Mucosa of rectum (tissue), 2 donors: ENCODE measurements at regions not wholly inside any gene's neighbourhood (a gene's known extent, or its start where the extent isn't known, plus 50 kb on each side); places are given as distances from the start of the nearest gene placed in this dataset.
"Not testable (repeated sequence)": the region's sequence is repeated elsewhere in the genome, so short reads cannot be mapped to it uniquely, and the experiment has no call there.

Source experiments
- H3K27ac ChIP-seq, 2 donors: one replicate each; pipeline ENCODE4 v1.7.0; 2013; ENCODE audit warnings: inconsistent platforms in 2 of 2, low read depth in 2 of 2, low read length in 2 of 2
- H3K27me3 ChIP-seq, 2 donors: one replicate each; pipeline ENCODE4 v1.7.0; 2013; ENCODE audit warnings: low read length in 2 of 2; ENCODE audit not compliant: control insufficient read depth in 2 of 2, insufficient read depth in 2 of 2
- H3K36me3 ChIP-seq, 2 donors: one replicate each; pipeline ENCODE4 v1.7.0; 2013; ENCODE audit warnings: low read length in 2 of 2; ENCODE audit not compliant: control insufficient read depth in 2 of 2, insufficient read depth in 2 of 2
- H3K4me1 ChIP-seq, 2 donors: one replicate each; pipeline ENCODE4 v1.7.0; 2013; ENCODE audit warnings: low read length in 2 of 2, mild to moderate bottlenecking in 1 of 2; ENCODE audit not compliant: control insufficient read depth in 2 of 2, insufficient read depth in 2 of 2
- H3K4me3 ChIP-seq, 2 donors: one replicate each; pipeline ENCODE4 v1.7.0; 2013; ENCODE audit warnings: low read length in 2 of 2
- H3K9ac ChIP-seq, 2 donors: one replicate each; pipeline ENCODE4 v1.7.0; 2013; ENCODE audit warnings: low read length in 2 of 2, low read depth in 1 of 2, mild to moderate bottlenecking in 1 of 2
- H3K9me3 ChIP-seq, 2 donors: one replicate each; pipeline ENCODE4 v1.7.0; 2013; ENCODE audit warnings: low read length in 2 of 2; ENCODE audit not compliant: control insufficient read depth in 2 of 2
- donor health status: healthy.
- donor health status: Normal muscosa, but diverticular disease.

GRCh38 chr7:138304071-138304320, 156.1 kb upstream of the TRIM24 start:
- H3K9ac ChIP-seq: no peak overlapping the region
- no peak overlapping the region for H3K27ac ChIP-seq
- H3K4me3 ChIP-seq: no peak overlapping the region
- H3K36me3 ChIP-seq: no peaks in the 10 kb centered on the region
- no peaks in the 10 kb centered on the region for H3K4me1 ChIP-seq
- H3K27me3 ChIP-seq: no peaks in the 10 kb centered on the region
- no peaks in the 10 kb centered on the region for H3K9me3 ChIP-seq

DNA sequence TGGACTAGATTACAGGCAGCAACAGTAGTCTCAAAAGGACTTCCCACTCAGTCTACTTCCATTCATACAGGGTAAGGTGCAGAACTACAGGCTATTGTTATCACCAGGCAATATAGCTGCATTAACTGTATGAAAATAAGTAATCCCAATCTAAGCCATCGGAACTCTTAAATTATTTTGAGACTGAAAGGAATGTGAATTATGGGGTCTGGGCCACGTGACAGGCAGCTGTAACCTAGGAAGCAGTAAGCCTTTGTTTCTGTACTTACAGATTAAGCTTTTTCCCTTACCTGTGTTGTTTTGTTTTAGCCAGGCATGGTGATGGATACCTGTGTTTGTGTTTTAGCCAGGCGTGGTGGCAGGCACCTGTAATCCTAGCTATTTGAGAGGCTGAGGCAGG, 152.4 kb upstream of the TRIM24 start:
- Histone ChIP-seq H3K4me1 (no peaks in the 10 kb centered on the region), H3K36me3 (no peaks in the 10 kb centered on the region), H3K27me3 (no peaks in the 10 kb centered on the region), H3K4me3 (no peak overlapping the region), H3K27ac (no peak overlapping the region), H3K9me3 (no peaks in the 10 kb centered on the region), H3K9ac (no peak overlapping the region)

DNA sequence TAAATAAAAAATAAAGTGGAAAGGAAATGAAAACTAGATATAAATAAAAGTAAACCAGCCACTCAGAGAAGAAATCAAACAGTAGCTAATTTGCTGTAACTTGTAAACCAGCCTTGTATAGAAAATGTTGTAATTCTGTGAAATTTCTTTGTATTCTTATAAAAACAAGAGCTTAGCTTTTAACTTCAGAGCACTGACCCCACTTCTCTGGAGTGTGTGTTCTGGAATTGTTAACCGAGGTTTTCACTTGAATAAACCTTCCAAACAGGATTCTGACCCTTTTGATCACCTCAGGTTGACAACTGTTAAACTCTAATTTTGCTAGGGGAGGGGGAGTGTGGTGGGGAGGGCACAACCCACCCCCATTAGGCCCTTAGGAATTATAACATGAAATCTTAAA, 151.9 kb upstream of the TRIM24 start:
- Histone ChIP-seq H3K9ac (no peak overlapping the region), H3K27me3 (no peaks in the 10 kb centered on the region), H3K27ac (no peak overlapping the region), H3K36me3 (no peaks in the 10 kb centered on the region), H3K4me1 (no peaks in the 10 kb centered on the region), H3K4me3 (no peak overlapping the region), H3K9me3 (no peaks in the 10 kb centered on the region)

GRCh38 chr7:138309186-138309585, 150.9 kb upstream of the TRIM24 start:
- Histone ChIP-seq H3K4me3 (no peak overlapping the region), H3K36me3 (no peaks in the 10 kb centered on the region), H3K27me3 (no peaks in the 10 kb centered on the region), H3K27ac (no peak overlapping the region), H3K9me3 (no peaks in the 10 kb centered on the region), H3K4me1 (no peaks in the 10 kb centered on the region), H3K9ac (no peak overlapping the region)

- H3K9ac ChIP-seq: no peak overlapping the region
- H3K4me3 ChIP-seq: no peak overlapping the region
- no peaks in the 10 kb centered on the region for H3K4me1 ChIP-seq
- H3K9me3 ChIP-seq: no peaks in the 10 kb centered on the region
- H3K27ac ChIP-seq: no peak overlapping the region
- no peaks in the 10 kb centered on the region for H3K36me3 ChIP-seq
- H3K27me3 ChIP-seq: no peaks in the 10 kb centered on the region
Observed at GRCh38 chr7:138313829-138314178, 146.3 kb upstream of the TRIM24 start.

- H3K27ac ChIP-seq: no peak overlapping the region
- H3K4me3 ChIP-seq: no peak overlapping the region
- H3K36me3 ChIP-seq: no peaks in the 10 kb centered on the region
- no peaks in the 10 kb centered on the region for H3K9me3 ChIP-seq
- no peaks in the 10 kb centered on the region for H3K4me1 ChIP-seq
- H3K9ac ChIP-seq: no peak overlapping the region
- no peaks in the 10 kb centered on the region for H3K27me3 ChIP-seq
Observed at GRCh38 chr7:138316421-138317043, 143.5 kb upstream of the TRIM24 start.

DNA sequence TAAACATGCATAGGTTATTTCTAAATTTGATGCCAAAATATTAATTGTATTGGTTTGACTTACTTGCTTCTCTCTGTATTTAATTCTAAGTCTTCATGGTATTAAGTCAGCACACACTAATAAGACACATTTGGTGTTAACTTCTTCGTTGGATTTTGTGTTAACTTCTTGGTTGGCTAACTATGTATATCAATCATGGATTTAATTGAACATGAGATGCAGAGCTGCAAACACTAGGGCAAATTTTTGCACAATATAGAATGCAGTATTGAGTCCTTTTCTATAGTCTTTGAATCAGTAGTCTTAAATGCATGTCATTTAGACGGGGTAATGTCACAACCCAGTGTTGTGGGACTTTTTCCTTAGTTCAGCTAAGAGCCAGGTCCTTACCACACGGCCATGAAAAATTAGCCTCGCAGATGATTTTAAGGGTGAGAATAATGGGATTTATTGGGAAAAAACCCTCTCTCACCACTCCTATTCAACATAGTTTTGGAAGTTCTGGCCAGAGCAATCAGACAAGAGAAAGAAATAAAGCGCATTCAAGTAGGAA, 142.9 kb upstream of the TRIM24 start:
- no peak overlapping the region for H3K4me3 ChIP-seq
- H3K27me3 ChIP-seq: no peaks in the 10 kb centered on the region
- H3K4me1 ChIP-seq: no peaks in the 10 kb centered on the region
- no peaks in the 10 kb centered on the region for H3K36me3 ChIP-seq
- H3K9ac ChIP-seq: no peak overlapping the region
- H3K27ac ChIP-seq: no peak overlapping the region
- no peaks in the 10 kb centered on the region for H3K9me3 ChIP-seq

DNA sequence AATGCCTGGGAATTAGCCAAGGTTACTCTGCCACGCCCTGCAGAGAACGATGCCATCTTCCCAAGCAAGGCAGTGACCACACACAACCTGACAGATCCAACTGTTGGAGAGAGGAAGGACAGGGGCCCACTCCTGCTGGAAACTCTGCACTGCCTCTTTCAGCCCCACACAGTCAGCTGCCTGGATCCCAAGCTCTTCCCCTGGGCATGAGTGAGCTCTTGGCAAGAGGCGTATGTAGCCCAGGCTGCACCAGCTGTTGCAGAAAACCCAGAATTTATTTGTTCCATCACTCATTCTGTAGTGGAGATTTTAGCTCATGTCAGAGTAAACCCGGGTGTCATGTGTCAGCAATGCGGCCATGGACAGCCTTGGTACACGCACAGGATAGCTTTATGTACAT, 135.1 kb upstream of the TRIM24 start:
- H3K36me3 ChIP-seq: no peaks in the 10 kb centered on the region

GRCh38 chr7:138325434-138325833, 134.6 kb upstream of the TRIM24 start:
- H3K4me1 ChIP-seq: no peaks in the 10 kb centered on the region
- H3K9me3 ChIP-seq: peaks cover 0 to 2% of the 10 kb centered on the region in 2 donors
- no peaks in the 10 kb centered on the region for H3K27me3 ChIP-seq
- no peak overlapping the region for H3K27ac ChIP-seq
- no peaks in the 10 kb centered on the region for H3K36me3 ChIP-seq
- no peak overlapping the region for H3K4me3 ChIP-seq
- H3K9ac ChIP-seq: no peak overlapping the region

More for the DNA sequence above, 135.1 kb upstream of the TRIM24 start:
- Histone ChIP-seq H3K9ac (no peak overlapping the region), H3K4me3 (no peak overlapping the region), H3K4me1 (no peaks in the 10 kb centered on the region), H3K27ac (no peak overlapping the region), H3K9me3 (peaks cover 0 to 2% of the 10 kb centered on the region in 2 donors), H3K27me3 (no peaks in the 10 kb centered on the region)

DNA sequence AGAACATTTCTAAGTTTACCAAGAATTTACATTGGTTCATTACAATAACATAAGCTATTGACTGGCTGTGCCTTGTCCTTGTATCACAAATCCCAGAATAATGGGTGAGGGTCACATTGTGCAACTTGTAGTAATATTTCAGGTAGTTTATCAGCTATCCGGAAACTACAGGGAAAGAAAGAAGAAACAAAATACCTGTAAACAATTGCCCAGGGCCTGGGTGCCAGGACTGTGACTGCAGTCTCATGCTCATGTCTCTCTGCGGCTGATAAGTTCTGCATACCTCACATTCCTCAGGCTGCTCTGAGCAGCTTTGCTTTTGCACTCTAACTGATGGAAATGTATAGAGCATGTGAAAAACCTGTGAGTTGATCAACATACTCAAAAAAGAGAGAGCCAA, 131.8 kb upstream of the TRIM24 start:
- H3K27me3 ChIP-seq: no peaks in the 10 kb centered on the region
- no peaks in the 10 kb centered on the region for H3K4me1 ChIP-seq
- H3K9ac ChIP-seq: no peak overlapping the region
- no peak overlapping the region for H3K27ac ChIP-seq
- H3K9me3 ChIP-seq: peaks cover 2 to 4% of the 10 kb centered on the region in 2 donors
- H3K36me3 ChIP-seq: no peaks in the 10 kb centered on the region
- no peak overlapping the region for H3K4me3 ChIP-seq

GRCh38 chr7:138332850-138333249, 127.2 kb upstream of the TRIM24 start:
- not testable (repeated sequence) for H3K27ac ChIP-seq, H3K9ac ChIP-seq, H3K27me3 ChIP-seq, H3K36me3 ChIP-seq, H3K4me1 ChIP-seq, H3K9me3 ChIP-seq, H3K4me3 ChIP-seq
